DND-41 (cell line): ENCODE measurements at regions not wholly inside any gene's neighbourhood (a gene's known extent, or its start where the extent isn't known, plus 50 kb on each side); places are given as distances from the start of the nearest gene placed in this dataset.

Experiments used
- ATAC-seq: fragments of 200-7000 bp; cut with Tn5 transposase; 3 replicates; pipeline ENCODE4 v1.9.1; 2021; ENCODE audit warnings: low read depth; ENCODE audit not compliant: insufficient read depth
- DNase-seq: peaks from one replicate; pipeline ENCODE4 v3.0.0-alpha.2; 2020
- H2AFZ ChIP-seq: 2 replicates; pipeline ENCODE4 v1.6.0; 2012; ENCODE audit warnings: low read depth, low read length
- H3K27ac ChIP-seq: 2 replicates; pipeline ENCODE4 v1.5.1; 2012; ENCODE audit warnings: low read length, inconsistent platforms
- H3K27me3 ChIP-seq: fragments of 200-600 bp; sonication (generic); 2 replicates; pipeline ENCODE4 v1.6.0; 2012; ENCODE audit warnings: low read length, mild to moderate bottlenecking, inconsistent platforms; ENCODE audit not compliant: insufficient read depth, poor library complexity
- H3K36me3 ChIP-seq: 2 replicates; pipeline ENCODE4 v1.5.1; 2012; ENCODE audit warnings: low read length, inconsistent platforms; ENCODE audit not compliant: insufficient read depth
- H3K4me1 ChIP-seq: 2 replicates; pipeline ENCODE4 v1.5.1; 2012; ENCODE audit warnings: mild to moderate bottlenecking, low read length; ENCODE audit not compliant: insufficient read depth
- H3K4me2 ChIP-seq: 2 replicates; pipeline ENCODE4 v1.6.0; 2012; ENCODE audit warnings: mild to moderate bottlenecking, moderate library complexity, low read length, inconsistent platforms; ENCODE audit not compliant: insufficient read depth
- H3K4me3 ChIP-seq, 2 experiments: fragments of 200-600 bp in 1 of 2; shearing (Covaris generic) in 1 of 2; 2 replicates each; pipeline ENCODE4 v1.5.1; 2012 to 2016; ENCODE audit warnings: inconsistent platforms in 2 of 2, low read length in 2 of 2, mild to moderate bottlenecking in 2 of 2, low read depth in 1 of 2, moderate library complexity in 1 of 2
- H3K79me2 ChIP-seq: 2 replicates; pipeline ENCODE4 v1.6.0; 2012; ENCODE audit warnings: low read length, inconsistent platforms; ENCODE audit not compliant: insufficient read depth
- H3K9ac ChIP-seq: 2 replicates; pipeline ENCODE4 v1.6.0; 2012; ENCODE audit warnings: low read depth, mild to moderate bottlenecking, inconsistent platforms, low read length, moderate library complexity
- H3K9me3 ChIP-seq: 2 replicates; pipeline ENCODE4 v1.5.1; 2012; ENCODE audit warnings: low read length, moderate library complexity, mild to moderate bottlenecking, inconsistent platforms; ENCODE audit not compliant: insufficient read depth, severe bottlenecking
- H4K20me1 ChIP-seq: 2 replicates; pipeline ENCODE4 v1.6.0; 2012; ENCODE audit warnings: low read length; ENCODE audit not compliant: insufficient read depth
- CTCF ChIP-seq: IDR thresholded peaks from 2 replicates; pipeline ENCODE4 v1.5.1; 2012; ENCODE audit warnings: borderline replicate concordance, low read length, moderate library complexity, mild to moderate bottlenecking; ENCODE audit not compliant: poor library complexity, severe bottlenecking; ENCODE audit errors: extremely low read depth
- EZH2 ChIP-seq: IDR thresholded peaks from 3 replicates; pipeline ENCODE4 v1.6.1; 2012; ENCODE audit warnings: borderline replicate concordance, low read depth, mild to moderate bottlenecking, moderate library complexity, low read length, inconsistent platforms; ENCODE audit not compliant: severe bottlenecking

GRCh38 chr12:127038152-127038551, 1228.8 kb upstream of the TMEM132C start:
- no peak for TF ChIP-seq CTCF
- TF ChIP-seq EZH2: no peak
- Histone ChIP-seq H3K36me3 (no peaks in the 10 kb centered on the region), H3K27me3 (no peaks in the 10 kb centered on the region), H3K9me3 (no peaks in the 10 kb centered on the region), H4K20me1 (no peaks in the 10 kb centered on the region), H3K27ac (no peak overlapping the region), H3K4me2 (no peak overlapping the region), H3K4me1 (no peaks in the 10 kb centered on the region), H2AFZ (no peak overlapping the region), H3K9ac (no peak overlapping the region), H3K4me3 (no peak overlapping the region), H3K79me2 (no peaks in the 10 kb centered on the region)
- DNase-seq (no peak), ATAC-seq (no peak)

DNA sequence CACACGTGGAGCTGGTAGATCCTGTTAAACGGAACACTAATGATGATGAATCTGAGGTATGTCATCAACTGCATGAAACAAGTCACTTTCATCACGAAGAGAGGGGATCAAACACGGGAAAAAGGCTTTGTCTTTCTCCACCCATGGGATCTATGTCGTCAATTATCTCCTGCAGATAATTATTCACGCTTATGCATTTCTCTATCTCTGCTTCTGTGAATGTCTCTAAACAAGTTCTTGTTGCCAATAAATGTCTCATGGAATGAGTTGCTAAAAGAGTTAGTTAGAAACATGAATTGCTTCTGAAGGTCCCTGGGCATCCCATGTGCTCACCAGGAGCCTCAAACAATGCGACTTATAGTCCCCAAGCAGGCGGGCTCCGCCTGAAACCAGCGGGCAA, 1228.2 kb upstream of the TMEM132C start:
- no peaks in the 10 kb centered on the region for H4K20me1 ChIP-seq
- H3K4me3 ChIP-seq: no peak overlapping the region
- no peak for ATAC-seq
- H3K9me3 ChIP-seq: no peaks in the 10 kb centered on the region
- H3K27me3 ChIP-seq: no peaks in the 10 kb centered on the region
- no peak overlapping the region for H2AFZ ChIP-seq
- H3K4me2 ChIP-seq: no peak overlapping the region
- H3K27ac ChIP-seq: no peak overlapping the region
- no peaks in the 10 kb centered on the region for H3K4me1 ChIP-seq
- H3K79me2 ChIP-seq: no peaks in the 10 kb centered on the region
- no peak overlapping the region for H3K9ac ChIP-seq
- no peaks in the 10 kb centered on the region for H3K36me3 ChIP-seq
- no peak for DNase-seq
- no peak for TF ChIP-seq CTCF
- TF ChIP-seq EZH2: no peak

DNA sequence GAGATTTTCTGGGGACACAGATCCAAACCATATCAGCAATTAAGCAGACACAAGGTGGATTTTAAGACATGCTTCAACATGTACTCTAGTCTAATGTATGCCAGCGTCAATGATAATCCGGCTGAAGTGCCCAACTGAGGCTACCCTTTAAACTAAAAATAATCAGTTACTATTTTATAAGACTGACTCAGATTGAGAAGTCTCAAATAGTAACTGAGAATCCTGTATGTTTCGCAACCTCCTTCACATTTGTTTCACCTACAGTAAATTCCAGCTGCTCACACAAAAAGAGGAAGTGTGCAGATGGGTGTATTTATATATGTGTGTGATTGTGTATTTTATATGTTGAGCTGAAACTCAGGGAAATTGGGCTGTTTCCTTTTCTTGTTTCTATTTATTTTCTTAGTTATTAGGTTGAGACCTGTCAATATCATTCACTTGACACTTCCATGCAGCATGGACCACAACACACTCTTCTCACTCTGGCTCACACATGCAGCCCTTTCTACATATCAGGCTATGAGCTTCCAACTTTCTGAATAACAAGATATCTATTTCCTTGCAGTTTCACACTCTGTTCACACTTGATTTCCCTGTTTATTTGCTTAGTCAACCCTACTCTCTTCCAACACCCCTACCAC, 1224.9 kb upstream of the TMEM132C start:
- H3K9ac ChIP-seq: no peak overlapping the region
- H3K36me3 ChIP-seq: no peaks in the 10 kb centered on the region
- H3K79me2 ChIP-seq: no peaks in the 10 kb centered on the region
- H4K20me1 ChIP-seq: no peaks in the 10 kb centered on the region
- TF ChIP-seq EZH2 (no peak), CTCF (no peak)
- no peak overlapping the region for H2AFZ ChIP-seq
- H3K27ac ChIP-seq: no peak overlapping the region
- no peaks in the 10 kb centered on the region for H3K9me3 ChIP-seq
- ATAC-seq: no peak
- DNase-seq: no peak
- no peaks in the 10 kb centered on the region for H3K27me3 ChIP-seq
- no peak overlapping the region for H3K4me2 ChIP-seq
- H3K4me1 ChIP-seq: no peaks in the 10 kb centered on the region
- H3K4me3 ChIP-seq: no peak overlapping the region
